PC-9 (cell line): ENCODE measurements at regions not wholly inside any gene's neighbourhood (a gene's known extent, or its start where the extent isn't known, plus 50 kb on each side); places are given as distances from the start of the nearest gene placed in this dataset.

Source experiments
- BruUV-seq: library from RNA; stranded (reverse); fragments of 400-500 nt; replicated peaks from 2 replicates; lab custom pipeline; 2021; lab: Mats Ljungman, UMichigan
- CTCF ChIA-PET: fragments of 300-600 bp; sonication (Branson Sonifier 250); formaldehyde crosslinking; loops from one replicate; lab custom pipeline; 2022; ENCODE audit warnings: antibody characterized with exemption; lab: Charles Lee
- POLR2A ChIA-PET: fragments of 300-600 bp; sonication (Branson Sonifier 250); formaldehyde crosslinking; loops from one replicate; lab custom pipeline; 2022; ENCODE audit warnings: antibody characterized with exemption; ENCODE audit not compliant: unreplicated experiment; lab: Charles Lee
- DNase-seq, 2 experiments: peaks; one replicate each; pipeline versions ENCODE4 v3.0.0 to v3.0.0-alpha.2; 2015 to 2022; ENCODE audit warnings: mixed read lengths in 1 of 2
- H2AFZ ChIP-seq: fragments of 200-600 bp; sonication (generic); 2 replicates; pipeline ENCODE4 v1.8.1; 2017; ENCODE audit warnings: antibody characterized with exemption
- H3F3A ChIP-seq: fragments of 200-600 bp; sonication (generic); 2 replicates; pipeline ENCODE4 v1.8.1; 2017; ENCODE audit warnings: antibody characterized with exemption, mild to moderate bottlenecking, low read depth; ENCODE audit not compliant: insufficient read depth
- H3K27ac ChIP-seq: fragments of 200-600 bp; sonication (generic); 2 replicates; pipeline ENCODE4 v1.6.1; 2016; ENCODE audit warnings: mixed run types
- H3K27me3 ChIP-seq: fragments of 200-600 bp; sonication (generic); 2 replicates; pipeline ENCODE4 v1.6.1; 2016; ENCODE audit warnings: low read depth, mixed run types; ENCODE audit not compliant: insufficient read depth
- H3K36me3 ChIP-seq: fragments of 200-600 bp; sonication (generic); 2 replicates; pipeline ENCODE4 v1.6.1; 2016; ENCODE audit warnings: low read depth, mixed run types
- H3K4me1 ChIP-seq: fragments of 200-600 bp; sonication (generic); replicated peaks from 2 replicates; pipeline ENCODE4 v1.6.1; 2016; ENCODE audit warnings: mixed run types; ENCODE audit not compliant: insufficient read depth
- H3K4me2 ChIP-seq: fragments of 200-600 bp; sonication (generic); 2 replicates; pipeline ENCODE4 v1.6.1; 2017; ENCODE audit warnings: mixed run types
- H3K4me3 ChIP-seq: fragments of 200-600 bp; sonication (generic); 2 replicates; pipeline ENCODE4 v1.6.1; 2016; ENCODE audit warnings: mixed run types
- H3K79me2 ChIP-seq: fragments of 200-600 bp; sonication (generic); 2 replicates; pipeline ENCODE4 v1.6.1; 2017; ENCODE audit warnings: low read depth, mixed run types
- H3K9me2 ChIP-seq: fragments of 200-600 bp; sonication (generic); 2 replicates; pipeline ENCODE4 v1.8.1; 2017; ENCODE audit warnings: mild to moderate bottlenecking; ENCODE audit not compliant: insufficient read depth
- H3K9me3 ChIP-seq: fragments of 200-600 bp; sonication (generic); 2 replicates; pipeline ENCODE4 v1.8.1; 2016; ENCODE audit warnings: low read depth; ENCODE audit not compliant: insufficient read depth
- H4K20me1 ChIP-seq: fragments of 200-600 bp; sonication (generic); 2 replicates; pipeline ENCODE4 v1.8.1; 2017; ENCODE audit not compliant: insufficient read depth
- CTCF ChIP-seq: fragments of 200-600 bp; sonication (generic); conservative IDR thresholded peaks from 2 replicates; pipeline ENCODE4 v1.6.1; 2017; ENCODE audit warnings: mixed run types, antibody characterized with exemption, mild to moderate bottlenecking, moderate library complexity
- EZH2 ChIP-seq: fragments of 200-600 bp; sonication (generic); IDR thresholded peaks from 2 replicates; pipeline ENCODE4 v1.8.0; 2017; ENCODE audit warnings: antibody characterized with exemption, low read depth
- intact Hi-C: fragments of 100-400 bp; cut with micrococcal nuclease; formaldehyde crosslinking; loops from one replicate; pipeline ENCODE4 v1.10.0; 2022; ENCODE audit not compliant: unreplicated experiment

- H3K27me3 ChIP-seq, result no peaks in the 10 kb centered on the region
- BruUV-seq, result no TSS peak
- no peaks in the 10 kb centered on the region for H3K36me3 ChIP-seq
- no peaks in the 10 kb centered on the region for H3K79me2 ChIP-seq
- no peak overlapping the region for H2AFZ ChIP-seq
- no peaks in the 10 kb centered on the region for H3K4me1 ChIP-seq
- no peaks in the 10 kb centered on the region for H3F3A ChIP-seq
- ChIA-PET CTCF (no interaction called here), POLR2A (no interaction called here)
- TF ChIP-seq EZH2 (no peak), CTCF (no peak)
- DNase-seq, result no peak
- intact Hi-C loops, result no loop called here
- no peak overlapping the region for H3K4me3 ChIP-seq
- no peak overlapping the region for H3K27ac ChIP-seq
- H3K9me3 ChIP-seq, result no peaks in the 10 kb centered on the region
- no peaks in the 10 kb centered on the region for H4K20me1 ChIP-seq
- H3K9me2 ChIP-seq, result no peaks in the 10 kb centered on the region
- no peak overlapping the region for H3K4me2 ChIP-seq
Measured at GRCh38 chr10:130421909-130422308, 285.7 kb downstream of the GLRX3 start.

GRCh38 chr10:130422366-130423324 is 286.5 kb downstream of the GLRX3 start:
- H3F3A ChIP-seq, result no peaks in the 10 kb centered on the region
- no peaks in the 10 kb centered on the region for H4K20me1 ChIP-seq
- POLR2A ChIA-PET, result no interaction called here
- intact Hi-C loops, result no loop called here
- H3K9me2 ChIP-seq, result no peaks in the 10 kb centered on the region
- no peaks in the 10 kb centered on the region for H3K27me3 ChIP-seq
- no peak overlapping the region for H3K4me2 ChIP-seq
- CTCF ChIA-PET, result no interaction called here
- H3K79me2 ChIP-seq, result no peaks in the 10 kb centered on the region
- no peak overlapping the region for H3K4me3 ChIP-seq
- BruUV-seq, result no TSS peak
- no peak for DNase-seq
- H3K9me3 ChIP-seq, result no peaks in the 10 kb centered on the region
- TF ChIP-seq EZH2, result no peak
- no peak for TF ChIP-seq CTCF
- H2AFZ ChIP-seq, result no peak overlapping the region
- H3K4me1 ChIP-seq, result no peaks in the 10 kb centered on the region
- no peaks in the 10 kb centered on the region for H3K36me3 ChIP-seq
- H3K27ac ChIP-seq, result no peak overlapping the region

- ChIA-PET POLR2A (no interaction called here), CTCF (no interaction called here)
- Histone ChIP-seq H4K20me1 (no peaks in the 10 kb centered on the region), H2AFZ (no peak overlapping the region), H3K36me3 (no peaks in the 10 kb centered on the region), H3K9me3 (no peaks in the 10 kb centered on the region), H3K4me1 (no peaks in the 10 kb centered on the region), H3K4me3 (no peak overlapping the region), H3K9me2 (no peaks in the 10 kb centered on the region), H3K27me3 (no peaks in the 10 kb centered on the region), H3K27ac (no peak overlapping the region), H3K4me2 (no peak overlapping the region), H3F3A (no peaks in the 10 kb centered on the region), H3K79me2 (no peaks in the 10 kb centered on the region)
- no peak for DNase-seq
- TF ChIP-seq CTCF, result no peak
- no peak for TF ChIP-seq EZH2
- intact Hi-C loops, result no loop called here
- BruUV-seq, result no TSS peak
Measured at GRCh38 chr10:130423455-130424305, 287.5 kb downstream of the GLRX3 start.
